ENCODE measurements at regions not wholly inside any gene's neighbourhood (a gene's known extent, or its start where the extent isn't known, plus 50 kb on each side); places are given as distances from the start of the nearest gene placed in this dataset.

GRCh38 chr4:130395871-130396270, 1299.9 kb downstream of the C4orf33 start:
- Histone ChIP-seq H3K4me2 (ENCODE audit: low read length) (no peak overlapping the region), H3K9me3 (ENCODE audit: low read length) (peaks cover 4% of the 10 kb centered on the region), H4K20me1 (ENCODE audit: insufficient read depth) (no peaks in the 10 kb centered on the region), H3K36me3 (ENCODE audit: insufficient read depth, low read length) (no peaks in the 10 kb centered on the region), H3K27ac (ENCODE audit: low read length) (no peak overlapping the region), H3K79me2 (replicated peaks; ENCODE audit: insufficient read depth, low read length) (no peaks in the 10 kb centered on the region), H3F3A (ENCODE audit: insufficient read depth, low read length, poor library complexity, severe bottlenecking) (no peaks in the 10 kb centered on the region), H3K9me2 (ENCODE audit: insufficient read depth, low read length) (no peaks in the 10 kb centered on the region), H2AFZ (ENCODE audit: low read depth, low read length) (no peak overlapping the region), H3K27me3 (ENCODE audit: insufficient read depth, low read depth, low read length) (no peaks in the 10 kb centered on the region), H3K9ac (ENCODE audit: low read length) (no peak overlapping the region), H3K4me3 (ENCODE audit: low read length) (no peak overlapping the region)
- TF ChIP-seq RAD21 (conservative IDR thresholded peaks at IDR 0.05) (no peak), TAF1 (IDR thresholded peaks at IDR 0.05; ENCODE audit: low read depth) (no peak), CTCF (IDR thresholded peaks at IDR 0.05; ENCODE audit: poor library complexity, severe bottlenecking) (no peak)

GRCh38 chr4:130403221-130403620, 1307.3 kb downstream of the C4orf33 start:
- no peaks in the 10 kb centered on the region for H3K79me2 ChIP-seq (replicated peaks; ENCODE audit: insufficient read depth, low read length)
- TF ChIP-seq TAF1 (IDR thresholded peaks at IDR 0.05; ENCODE audit: low read depth) (no peak), SMC3 (conservative IDR thresholded peaks at IDR 0.05; ENCODE audit: poor library complexity) (no peak), POLR2AphosphoS5 (IDR thresholded peaks at IDR 0.05) (no peak), MXI1 (conservative IDR thresholded peaks at IDR 0.05; ENCODE audit: poor library complexity, severe bottlenecking) (no peak), EP300 (conservative IDR thresholded peaks at IDR 0.05; ENCODE audit: poor library complexity, severe bottlenecking) (no peak), RAD21 (conservative IDR thresholded peaks at IDR 0.05) (no peak), EZH2 (IDR thresholded peaks at IDR 0.05; ENCODE audit: borderline replicate concordance, insufficient read depth, low read length, poor library complexity, severe bottlenecking) (no peak), REST (IDR thresholded peaks at IDR 0.05; ENCODE audit: borderline replicate concordance) (no peak), CTCF (IDR thresholded peaks at IDR 0.05; ENCODE audit: poor library complexity, severe bottlenecking) (no peak)

More at GRCh38 chr4:130403221-130403620, 1307.3 kb downstream of the C4orf33 start:
- no peak overlapping the region for H3K27ac ChIP-seq (ENCODE audit: low read length)
- no peak overlapping the region for H3K4me2 ChIP-seq (ENCODE audit: low read length)
- no peaks in the 10 kb centered on the region for H3K27me3 ChIP-seq (ENCODE audit: insufficient read depth, low read depth, low read length)
- no peaks in the 10 kb centered on the region for H3F3A ChIP-seq (ENCODE audit: insufficient read depth, low read length, poor library complexity, severe bottlenecking)
- H3K36me3 ChIP-seq (ENCODE audit: insufficient read depth, low read length) = no peaks in the 10 kb centered on the region
- no peaks in the 10 kb centered on the region for H4K20me1 ChIP-seq (ENCODE audit: insufficient read depth)
- no peak overlapping the region for H3K4me3 ChIP-seq (ENCODE audit: low read length)
- H2AFZ ChIP-seq (ENCODE audit: low read depth, low read length) = no peak overlapping the region
- H3K9me2 ChIP-seq (ENCODE audit: insufficient read depth, low read length) = no peaks in the 10 kb centered on the region
- no peak overlapping the region for H3K9ac ChIP-seq (ENCODE audit: low read length)
- H3K9me3 ChIP-seq (ENCODE audit: low read length) = peaks cover 4% of the 10 kb centered on the region

All from neural cell (in vitro differentiated cells).